ENCODE measurements at regions not wholly inside any gene's neighbourhood (a gene's known extent, or its start where the extent isn't known, plus 50 kb on each side); places are given as distances from the start of the nearest gene placed in this dataset.

DNA sequence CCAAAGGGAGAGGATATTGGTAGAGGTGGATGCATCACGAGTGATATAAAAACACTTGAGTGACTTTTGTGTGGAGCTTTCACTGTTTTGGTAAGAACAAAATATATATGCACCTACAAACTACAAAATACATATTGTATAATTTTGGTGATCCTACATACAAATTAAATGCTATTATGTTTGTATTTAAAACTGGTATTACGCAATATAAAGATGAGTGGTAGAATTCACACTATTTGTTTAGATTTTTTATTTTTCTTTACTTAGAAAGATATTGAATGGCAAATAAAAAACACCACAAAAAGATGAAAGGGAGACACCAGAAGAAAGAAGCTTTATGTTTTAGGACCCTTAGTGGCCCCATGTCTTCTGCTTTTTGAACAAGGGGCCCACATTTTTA lies 770.7 kb upstream of the ID2 start:
- H3K27ac ChIP-seq (ENCODE audit: insufficient read depth, low read length, poor library complexity, severe bottlenecking), result no peak overlapping the region
- H3K4me1 Mint-ChIP-seq, result no peaks in the 10 kb centered on the region
- H3K4me1 ChIP-seq (ENCODE audit: control insufficient read depth, insufficient read depth, low read length, poor library complexity, severe bottlenecking), result no peaks in the 10 kb centered on the region
- no peak for DNase-seq
- H3K9me3 ChIP-seq (ENCODE audit: control insufficient read depth in 2 of 2, low read length in 2 of 2), result no peaks in the 10 kb centered on the region
- H3K27me3 ChIP-seq (ENCODE audit: control insufficient read depth, insufficient read depth, low read length), result no peaks in the 10 kb centered on the region
- H3K4me3 Mint-ChIP-seq, result no peak overlapping the region
- no peaks in the 10 kb centered on the region for H3K36me3 ChIP-seq (ENCODE audit: control insufficient read depth, insufficient read depth, low read length)
- H3K27me3 Mint-ChIP-seq, result peaks cover 10% of the 10 kb centered on the region
- H3K9me3 Mint-ChIP-seq, result peaks cover 0 to 2% (median 0%) of the 10 kb centered on the region in 7 donors
- H3K4me3 ChIP-seq (ENCODE audit: low read depth, low read length), result no peak overlapping the region
- no peak overlapping the region for H3K27ac Mint-ChIP-seq
- ATAC-seq (ENCODE audit: low read depth in 2 of 2), result no peak
- no peaks in the 10 kb centered on the region for H3K36me3 Mint-ChIP-seq

DNA sequence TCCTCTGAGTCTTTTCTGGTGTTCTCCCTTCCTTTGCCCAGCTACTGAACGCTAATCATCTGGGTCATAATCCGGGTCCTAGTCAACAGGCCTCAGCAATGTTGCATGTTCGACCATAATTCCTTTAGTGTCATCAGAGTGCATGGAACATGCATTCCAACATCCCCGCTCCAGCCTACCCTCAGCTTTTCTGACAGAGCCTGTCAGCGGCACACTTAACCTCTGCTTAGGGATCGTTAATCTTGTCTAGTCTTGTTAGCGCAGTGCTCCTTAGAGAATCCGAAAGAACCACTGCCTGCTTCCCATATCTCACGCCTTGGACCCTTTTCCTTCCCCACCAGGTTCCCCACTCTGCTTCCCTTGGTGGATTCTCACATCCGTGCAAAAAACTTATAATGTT lies 767.9 kb upstream of the ID2 start:
- Histone ChIP-seq H3K9me3 (ENCODE audit: control insufficient read depth in 2 of 2, low read length in 2 of 2) (no peaks in the 10 kb centered on the region), H3K27ac (ENCODE audit: insufficient read depth, low read length, poor library complexity, severe bottlenecking) (no peak overlapping the region), H3K4me1 (ENCODE audit: control insufficient read depth, insufficient read depth, low read length, poor library complexity, severe bottlenecking) (no peaks in the 10 kb centered on the region), H3K27me3 (ENCODE audit: control insufficient read depth, insufficient read depth, low read length) (no peaks in the 10 kb centered on the region), H3K36me3 (ENCODE audit: control insufficient read depth, insufficient read depth, low read length) (no peaks in the 10 kb centered on the region), H3K4me3 (ENCODE audit: low read depth, low read length) (no peak overlapping the region)
- Mint-ChIP-seq H3K4me3 (no peak overlapping the region), H3K4me1 (no peaks in the 10 kb centered on the region), H3K9me3 (peaks cover 0 to 2% (median 0%) of the 10 kb centered on the region in 7 donors), H3K27ac (no peak overlapping the region), H3K27me3 (peaks cover 10% of the 10 kb centered on the region), H3K36me3 (no peaks in the 10 kb centered on the region)
- no peak for ATAC-seq (ENCODE audit: low read depth in 2 of 2)
- no peak for DNase-seq

DNA sequence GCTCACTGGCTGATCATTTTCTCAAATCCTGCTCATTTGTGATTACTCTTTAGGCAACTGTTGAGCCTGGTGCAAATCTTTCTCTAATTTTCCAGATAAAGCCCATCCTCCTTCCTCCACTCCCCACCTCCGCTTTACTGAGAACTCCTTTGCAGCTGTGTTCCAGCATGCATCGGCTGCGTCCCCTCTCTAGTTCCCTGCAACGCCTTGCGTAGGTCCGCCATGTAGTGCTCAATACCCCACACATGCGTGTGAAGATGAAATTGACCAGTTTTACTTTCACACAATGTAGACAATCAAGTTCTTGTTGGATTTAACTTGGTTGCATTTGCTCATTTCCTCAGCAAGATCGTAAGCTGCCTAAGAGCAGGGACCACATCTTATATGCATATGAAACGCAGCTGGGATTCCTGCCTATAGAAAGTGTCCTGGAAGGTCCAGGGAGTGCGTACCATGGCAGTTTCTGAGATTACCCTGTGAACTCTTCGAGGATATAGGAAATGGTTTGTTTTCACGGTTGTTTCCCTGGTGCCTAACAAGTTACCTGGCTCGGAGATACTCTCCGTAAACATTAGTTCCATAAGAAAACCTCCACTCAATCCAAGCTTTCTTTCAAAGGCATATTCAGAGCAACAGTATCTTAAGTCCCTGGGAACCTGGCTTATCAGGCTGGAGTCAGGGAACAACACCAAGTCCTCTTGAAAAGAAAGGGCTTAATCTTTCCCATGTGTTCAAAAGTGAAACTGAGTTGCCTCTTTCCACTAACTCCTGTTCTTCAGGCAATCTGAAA lies 766.4 kb upstream of the ID2 start:
- ATAC-seq (ENCODE audit: low read depth in 2 of 2), result no peak
- H3K4me1 ChIP-seq (ENCODE audit: control insufficient read depth, insufficient read depth, low read length, poor library complexity, severe bottlenecking), result no peaks in the 10 kb centered on the region
- no peaks in the 10 kb centered on the region for H3K27me3 ChIP-seq (ENCODE audit: control insufficient read depth, insufficient read depth, low read length)
- Mint-ChIP-seq H3K4me1 (no peaks in the 10 kb centered on the region), H3K4me3 (no peak overlapping the region), H3K36me3 (no peaks in the 10 kb centered on the region), H3K27ac (no peak overlapping the region), H3K27me3 (peaks cover 5% of the 10 kb centered on the region), H3K9me3 (peaks cover 0 to 3% (median 0%) of the 10 kb centered on the region in 7 donors)
- H3K36me3 ChIP-seq (ENCODE audit: control insufficient read depth, insufficient read depth, low read length), result no peaks in the 10 kb centered on the region
- no peak overlapping the region for H3K27ac ChIP-seq (ENCODE audit: insufficient read depth, low read length, poor library complexity, severe bottlenecking)
- no peak for DNase-seq
- no peak overlapping the region for H3K4me3 ChIP-seq (ENCODE audit: low read depth, low read length)
- H3K9me3 ChIP-seq (ENCODE audit: control insufficient read depth in 2 of 2, low read length in 2 of 2), result no peaks in the 10 kb centered on the region

DNA sequence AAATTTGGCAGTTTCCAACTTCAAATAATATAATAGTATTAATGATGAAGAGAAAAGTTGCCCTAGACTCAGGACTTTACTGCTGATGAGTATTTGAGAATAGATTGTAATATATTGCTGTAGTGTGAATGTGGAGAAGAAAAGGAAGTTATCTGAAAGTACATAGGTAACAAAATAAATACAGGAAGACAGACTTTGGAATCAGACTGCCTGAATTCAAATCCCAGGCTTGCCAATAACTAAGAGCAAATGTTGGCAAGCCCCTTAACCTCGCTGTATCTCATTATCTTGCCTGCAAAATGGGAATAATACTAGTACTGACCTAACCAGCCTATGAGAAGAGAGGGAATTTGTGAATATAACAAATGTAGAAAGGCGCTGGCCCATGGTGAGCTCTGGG lies 765.2 kb upstream of the ID2 start:
- Mint-ChIP-seq H3K4me1 (no peaks in the 10 kb centered on the region), H3K27ac (no peak overlapping the region), H3K9me3 (peaks cover 0 to 3% (median 0%) of the 10 kb centered on the region in 7 donors), H3K4me3 (no peak overlapping the region), H3K27me3 (peaks cover 5% of the 10 kb centered on the region), H3K36me3 (no peaks in the 10 kb centered on the region)
- DNase-seq (no peak), ATAC-seq (ENCODE audit: low read depth in 2 of 2) (no peak)
- H3K36me3 ChIP-seq (ENCODE audit: control insufficient read depth, insufficient read depth, low read length), result no peaks in the 10 kb centered on the region
- H3K27ac ChIP-seq (ENCODE audit: insufficient read depth, low read length, poor library complexity, severe bottlenecking), result no peak overlapping the region
- no peaks in the 10 kb centered on the region for H3K27me3 ChIP-seq (ENCODE audit: control insufficient read depth, insufficient read depth, low read length)
- no peak overlapping the region for H3K4me3 ChIP-seq (ENCODE audit: low read depth, low read length)
- H3K9me3 ChIP-seq (ENCODE audit: control insufficient read depth in 2 of 2, low read length in 2 of 2), result no peaks in the 10 kb centered on the region
- no peaks in the 10 kb centered on the region for H3K4me1 ChIP-seq (ENCODE audit: control insufficient read depth, insufficient read depth, low read length, poor library complexity, severe bottlenecking)

DNA sequence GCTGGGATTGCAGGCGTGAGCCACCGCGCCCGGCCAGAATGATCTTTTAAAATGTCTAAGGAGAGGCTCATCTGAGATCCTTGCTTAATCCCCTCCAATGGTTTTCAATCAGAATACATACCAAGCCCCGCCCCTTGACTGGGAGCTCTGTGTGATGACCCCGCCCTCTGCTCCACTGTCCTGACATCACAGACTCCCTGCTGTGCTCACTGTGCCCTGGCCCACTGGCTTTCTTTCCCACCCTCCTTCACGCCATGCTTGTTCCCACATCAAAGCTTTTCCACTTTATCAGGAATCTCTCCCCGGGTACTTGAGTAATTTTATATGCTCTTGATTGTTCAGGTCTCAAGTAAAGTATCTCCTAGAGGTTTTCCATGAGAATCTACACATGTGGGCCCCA lies 762.3 kb upstream of the ID2 start:
- Mint-ChIP-seq H3K4me1 (no peaks in the 10 kb centered on the region), H3K4me3 (no peak overlapping the region), H3K27ac (peak overlapping the region in 1 of 3 donors; percentile 5)

DNA sequence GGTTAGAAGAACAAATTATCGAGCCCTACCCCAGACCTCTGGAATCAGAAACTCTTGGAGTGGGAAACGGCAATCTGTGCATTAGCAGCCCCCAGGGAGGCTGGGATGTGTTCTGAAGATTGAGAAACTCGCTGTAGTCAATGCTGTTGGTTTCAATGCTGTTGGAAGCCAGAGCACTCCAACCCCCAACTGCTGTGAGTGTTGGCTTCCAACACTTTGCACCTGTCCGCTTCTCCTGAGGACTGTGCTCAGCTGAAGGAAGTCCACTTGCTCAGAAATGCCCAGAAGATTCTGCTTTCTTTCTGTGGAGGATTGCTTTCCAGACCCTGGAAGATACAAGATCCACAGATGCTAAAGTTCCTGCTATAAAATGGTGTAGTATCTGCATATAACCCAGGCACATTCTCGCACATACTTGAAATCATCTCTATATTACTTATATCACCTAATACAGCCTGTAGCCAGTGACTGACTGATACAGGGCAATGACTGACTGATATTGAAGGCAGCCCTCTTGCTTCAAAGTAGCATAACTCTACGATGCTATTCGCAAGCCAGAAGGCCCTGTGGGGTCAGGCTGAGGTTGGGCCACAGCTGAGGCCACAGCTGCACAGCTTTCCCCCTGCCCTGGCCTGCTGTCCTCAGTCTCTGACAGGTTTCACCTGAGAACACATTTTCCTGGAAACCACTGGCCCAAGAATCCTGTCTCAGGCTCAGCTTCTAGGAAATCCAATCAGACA lies 757.7 kb upstream of the ID2 start:
- no peaks in the 10 kb centered on the region for H3K27me3 ChIP-seq (ENCODE audit: control insufficient read depth, insufficient read depth, low read length)
- DNase-seq, result no peak
- no peaks in the 10 kb centered on the region for H3K4me1 ChIP-seq (ENCODE audit: control insufficient read depth, insufficient read depth, low read length, poor library complexity, severe bottlenecking)
- H3K27ac Mint-ChIP-seq, result no peak overlapping the region
- H3K9me3 ChIP-seq (ENCODE audit: control insufficient read depth in 2 of 2, low read length in 2 of 2), result no peaks in the 10 kb centered on the region
- no peaks in the 10 kb centered on the region for H3K36me3 Mint-ChIP-seq
- ATAC-seq (ENCODE audit: low read depth in 2 of 2), result no peak
- no peak overlapping the region for H3K4me3 ChIP-seq (ENCODE audit: low read depth, low read length)
- no peak overlapping the region for H3K27ac ChIP-seq (ENCODE audit: insufficient read depth, low read length, poor library complexity, severe bottlenecking)
- no peaks in the 10 kb centered on the region for H3K36me3 ChIP-seq (ENCODE audit: control insufficient read depth, insufficient read depth, low read length)
- no peaks in the 10 kb centered on the region for H3K4me1 Mint-ChIP-seq
- H3K9me3 Mint-ChIP-seq, result peaks cover 1 to 7% (median 3%) of the 10 kb centered on the region in 7 donors
- H3K4me3 Mint-ChIP-seq, result no peak overlapping the region
- H3K27me3 Mint-ChIP-seq, result no peaks in the 10 kb centered on the region

More for the DNA sequence above, 762.3 kb upstream of the ID2 start:
- H3K4me1 ChIP-seq (ENCODE audit: control insufficient read depth, insufficient read depth, low read length, poor library complexity, severe bottlenecking), result no peaks in the 10 kb centered on the region
- no peaks in the 10 kb centered on the region for H3K9me3 ChIP-seq (ENCODE audit: control insufficient read depth in 2 of 2, low read length in 2 of 2)
- Mint-ChIP-seq H3K36me3 (no peaks in the 10 kb centered on the region), H3K9me3 (peaks cover 2 to 7% (median 3%) of the 10 kb centered on the region in 7 donors), H3K27me3 (no peaks in the 10 kb centered on the region)
- no peak overlapping the region for H3K4me3 ChIP-seq (ENCODE audit: low read depth, low read length)
- ATAC-seq (ENCODE audit: low read depth in 2 of 2), result no peak
- no peak overlapping the region for H3K27ac ChIP-seq (ENCODE audit: insufficient read depth, low read length, poor library complexity, severe bottlenecking)
- no peaks in the 10 kb centered on the region for H3K27me3 ChIP-seq (ENCODE audit: control insufficient read depth, insufficient read depth, low read length)
- H3K36me3 ChIP-seq (ENCODE audit: control insufficient read depth, insufficient read depth, low read length), result no peaks in the 10 kb centered on the region
- no peak for DNase-seq

DNA sequence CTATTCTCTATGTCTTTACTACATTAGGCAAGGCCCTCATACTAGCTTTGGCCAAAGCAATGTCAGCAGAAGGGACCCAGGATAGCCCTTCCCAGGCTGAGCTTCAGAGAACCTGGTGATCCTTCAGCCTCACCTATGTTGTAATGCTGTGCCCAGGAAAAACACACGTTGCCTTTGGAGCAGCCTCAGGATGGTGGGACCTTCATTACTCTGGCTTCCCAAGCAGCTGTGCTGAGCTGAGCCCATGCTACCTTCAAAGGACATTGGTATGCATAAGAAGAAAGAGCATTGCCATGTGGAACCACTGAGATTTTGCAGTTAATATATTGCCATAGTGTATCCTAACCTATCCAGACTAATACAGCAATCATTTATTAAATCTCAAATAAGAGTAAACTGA lies 756.4 kb upstream of the ID2 start:
- no peak for ATAC-seq (ENCODE audit: low read depth in 2 of 2)
- H3K36me3 Mint-ChIP-seq, result no peaks in the 10 kb centered on the region
- H3K27ac ChIP-seq (ENCODE audit: insufficient read depth, low read length, poor library complexity, severe bottlenecking), result no peak overlapping the region
- no peaks in the 10 kb centered on the region for H3K27me3 Mint-ChIP-seq
- H3K27ac Mint-ChIP-seq, result no peak overlapping the region
- H3K4me3 Mint-ChIP-seq, result no peak overlapping the region
- no peaks in the 10 kb centered on the region for H3K27me3 ChIP-seq (ENCODE audit: control insufficient read depth, insufficient read depth, low read length)
- no peaks in the 10 kb centered on the region for H3K36me3 ChIP-seq (ENCODE audit: control insufficient read depth, insufficient read depth, low read length)
- no peaks in the 10 kb centered on the region for H3K9me3 ChIP-seq (ENCODE audit: control insufficient read depth in 2 of 2, low read length in 2 of 2)
- no peaks in the 10 kb centered on the region for H3K4me1 ChIP-seq (ENCODE audit: control insufficient read depth, insufficient read depth, low read length, poor library complexity, severe bottlenecking)
- peaks cover 0 to 7% (median 3%) of the 10 kb centered on the region in 7 donors for H3K9me3 Mint-ChIP-seq
- H3K4me3 ChIP-seq (ENCODE audit: low read depth, low read length), result no peak overlapping the region
- DNase-seq, result no peak
- no peaks in the 10 kb centered on the region for H3K4me1 Mint-ChIP-seq

DNA sequence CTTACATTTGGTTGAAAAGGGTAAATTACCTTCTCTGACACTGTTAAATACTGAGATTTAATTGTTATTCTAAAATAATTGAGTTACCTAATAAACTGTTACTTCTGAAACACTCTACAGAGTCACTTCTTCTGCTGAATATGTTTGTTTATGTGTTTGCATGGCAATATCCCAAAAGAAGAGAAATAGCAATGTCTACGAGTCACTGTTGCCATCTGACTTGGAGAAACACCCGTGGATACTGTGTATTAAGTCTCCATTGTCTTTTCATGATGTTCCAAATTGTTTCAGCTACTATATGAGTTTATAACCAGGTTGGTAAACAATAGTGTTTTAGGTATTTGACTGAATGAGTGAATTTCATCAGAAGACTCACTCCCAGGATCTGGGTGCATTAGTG lies 754.2 kb upstream of the ID2 start:
- ATAC-seq (ENCODE audit: low read depth in 2 of 2), result no peak
- Mint-ChIP-seq H3K27me3 (no peaks in the 10 kb centered on the region), H3K9me3 (peaks cover 0 to 4% (median 0%) of the 10 kb centered on the region in 7 donors), H3K4me3 (no peak overlapping the region), H3K27ac (no peak overlapping the region), H3K4me1 (no peaks in the 10 kb centered on the region), H3K36me3 (no peaks in the 10 kb centered on the region)
- Histone ChIP-seq H3K4me3 (ENCODE audit: low read depth, low read length) (no peak overlapping the region), H3K36me3 (ENCODE audit: control insufficient read depth, insufficient read depth, low read length) (no peaks in the 10 kb centered on the region), H3K27ac (ENCODE audit: insufficient read depth, low read length, poor library complexity, severe bottlenecking) (no peak overlapping the region), H3K27me3 (ENCODE audit: control insufficient read depth, insufficient read depth, low read length) (no peaks in the 10 kb centered on the region), H3K9me3 (ENCODE audit: control insufficient read depth in 2 of 2, low read length in 2 of 2) (no peaks in the 10 kb centered on the region), H3K4me1 (ENCODE audit: control insufficient read depth, insufficient read depth, low read length, poor library complexity, severe bottlenecking) (no peaks in the 10 kb centered on the region)
- DNase-seq, result no peak
